ENCODE measurements at regions not wholly inside any gene's neighbourhood (a gene's known extent, or its start where the extent isn't known, plus 50 kb on each side); places are given as distances from the start of the nearest gene placed in this dataset.

DNA sequence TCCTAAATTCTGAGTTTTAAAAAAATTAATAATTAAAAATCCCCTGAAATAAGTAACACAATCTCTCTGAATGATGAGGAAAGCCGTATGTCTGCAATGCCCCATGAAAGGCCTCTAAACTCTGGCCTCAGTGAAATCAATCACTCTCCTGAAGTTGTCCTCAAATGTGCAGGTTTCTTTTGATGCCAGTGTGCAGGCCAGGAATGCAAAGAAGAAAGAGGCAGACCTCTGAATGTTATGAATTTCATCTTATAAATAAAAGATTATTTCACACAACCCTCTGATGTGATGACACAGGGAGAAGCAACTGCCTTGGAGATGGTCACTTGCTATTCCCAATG, 121.8 kb downstream of the TBXT start:
- H3K4me3 ChIP-seq (ENCODE audit: low read depth, low read length): no peak overlapping the region
- TF ChIP-seq, protein P1, sequence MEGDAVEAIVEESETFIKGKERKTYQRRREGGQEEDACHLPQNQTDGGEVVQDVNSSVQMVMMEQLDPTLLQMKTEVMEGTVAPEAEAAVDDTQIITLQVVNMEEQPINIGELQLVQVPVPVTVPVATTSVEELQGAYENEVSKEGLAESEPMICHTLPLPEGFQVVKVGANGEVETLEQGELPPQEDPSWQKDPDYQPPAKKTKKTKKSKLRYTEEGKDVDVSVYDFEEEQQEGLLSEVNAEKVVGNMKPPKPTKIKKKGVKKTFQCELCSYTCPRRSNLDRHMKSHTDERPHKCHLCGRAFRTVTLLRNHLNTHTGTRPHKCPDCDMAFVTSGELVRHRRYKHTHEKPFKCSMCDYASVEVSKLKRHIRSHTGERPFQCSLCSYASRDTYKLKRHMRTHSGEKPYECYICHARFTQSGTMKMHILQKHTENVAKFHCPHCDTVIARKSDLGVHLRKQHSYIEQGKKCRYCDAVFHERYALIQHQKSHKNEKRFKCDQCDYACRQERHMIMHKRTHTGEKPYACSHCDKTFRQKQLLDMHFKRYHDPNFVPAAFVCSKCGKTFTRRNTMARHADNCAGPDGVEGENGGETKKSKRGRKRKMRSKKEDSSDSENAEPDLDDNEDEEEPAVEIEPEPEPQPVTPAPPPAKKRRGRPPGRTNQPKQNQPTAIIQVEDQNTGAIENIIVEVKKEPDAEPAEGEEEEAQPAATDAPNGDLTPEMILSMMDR (IDR thresholded peaks at IDR 0.05; ENCODE audit: low read depth, low read length): no peak
- DNase-seq (ENCODE audit: low read depth, low spot score): no peak
- in situ Hi-C loops (cut with HindIII; ENCODE audit: low sequenced_read_pairs): no loop called here

DNA sequence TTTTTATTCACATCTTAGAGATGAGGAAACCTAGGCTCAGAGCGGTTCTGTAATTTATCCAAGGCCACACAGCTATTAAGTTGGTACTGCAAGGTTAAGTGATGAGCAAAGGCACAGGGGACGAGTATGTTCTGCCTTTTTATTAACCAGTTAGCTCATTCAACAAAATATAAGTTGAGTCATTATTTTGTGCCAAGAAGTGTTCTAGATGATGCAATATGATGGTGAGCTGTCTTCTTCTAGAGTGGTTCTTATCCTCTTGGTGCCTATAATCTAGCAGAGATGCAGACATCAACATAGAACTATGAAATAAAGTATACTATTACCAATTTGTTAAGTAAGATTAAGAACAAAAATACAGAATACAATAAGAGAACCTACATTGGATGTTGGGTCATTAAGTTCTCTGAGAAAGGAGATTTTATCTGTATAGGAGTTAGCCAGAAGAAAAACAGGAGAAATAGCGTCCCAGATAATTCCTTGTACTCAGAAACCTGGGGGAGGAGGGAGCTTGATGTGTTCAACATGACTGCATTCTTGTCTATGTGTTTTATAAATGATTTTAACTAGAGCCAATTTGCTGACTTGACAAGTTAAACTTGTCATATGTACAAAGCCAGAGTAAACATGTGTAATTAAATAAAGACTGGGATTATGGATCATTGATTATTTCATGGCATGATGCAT, 122.3 kb downstream of the TBXT start:
- no peak overlapping the region for H3K4me3 ChIP-seq (ENCODE audit: low read depth, low read length)
- in situ Hi-C loops (cut with HindIII; ENCODE audit: low sequenced_read_pairs): no loop called here
- DNase-seq (ENCODE audit: low read depth, low spot score): no peak
- TF ChIP-seq, protein P1 (IDR thresholded peaks at IDR 0.05; ENCODE audit: low read depth, low read length): no peak

DNA sequence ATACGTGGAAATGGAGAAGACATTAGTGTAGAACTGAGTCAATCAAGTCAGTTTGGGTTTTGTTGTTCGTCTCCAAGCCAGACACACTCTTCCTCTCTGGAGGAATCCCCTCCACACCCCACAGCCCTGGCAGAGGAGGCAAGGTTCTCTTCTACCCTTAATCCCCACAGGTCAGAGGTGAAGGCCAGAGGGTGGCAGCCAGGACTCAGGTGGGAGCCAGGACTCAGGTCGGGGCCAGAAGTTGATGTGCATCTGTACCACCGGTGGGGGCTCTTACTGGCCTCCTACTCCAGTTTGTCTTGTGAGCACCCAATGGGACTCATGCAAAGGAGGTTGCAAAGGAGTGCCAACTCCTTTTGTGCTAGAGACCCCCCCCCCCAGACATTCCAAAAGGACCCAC, 126.4 kb downstream of the TBXT start:
- TF ChIP-seq, protein P1 (IDR thresholded peaks at IDR 0.05; ENCODE audit: low read depth, low read length): no peak

DNA sequence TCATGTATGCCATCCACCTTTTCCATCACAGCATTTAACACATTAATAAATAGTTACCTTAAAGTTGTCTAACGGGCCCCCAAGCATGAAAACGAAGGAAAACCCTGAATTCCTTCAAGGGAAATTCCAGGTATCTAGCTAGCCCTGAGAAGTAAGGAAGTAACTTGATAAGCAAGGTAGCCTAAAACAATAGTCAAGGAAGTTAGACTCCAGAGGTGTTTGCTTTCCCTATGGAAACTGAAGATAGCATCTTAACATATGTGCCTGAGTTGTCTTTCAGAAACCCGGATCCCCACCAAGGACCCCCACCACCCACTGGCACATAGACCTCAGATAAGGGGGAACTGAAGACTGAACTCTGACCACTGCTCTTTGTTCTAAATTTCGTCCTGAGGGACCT, 127.4 kb downstream of the TBXT start:
- in situ Hi-C loops (cut with HindIII; ENCODE audit: low sequenced_read_pairs): no loop called here
- TF ChIP-seq, protein P1 (IDR thresholded peaks at IDR 0.05; ENCODE audit: low read depth, low read length): no peak
- DNase-seq (ENCODE audit: low read depth, low spot score): no peak
- no peak overlapping the region for H3K4me3 ChIP-seq (ENCODE audit: low read depth, low read length)

More for the DNA sequence above, 126.4 kb downstream of the TBXT start:
- H3K4me3 ChIP-seq (ENCODE audit: low read depth, low read length): no peak overlapping the region
- no peak for DNase-seq (ENCODE audit: low read depth, low spot score)
- in situ Hi-C loops (cut with HindIII; ENCODE audit: low sequenced_read_pairs): no loop called here

DNA sequence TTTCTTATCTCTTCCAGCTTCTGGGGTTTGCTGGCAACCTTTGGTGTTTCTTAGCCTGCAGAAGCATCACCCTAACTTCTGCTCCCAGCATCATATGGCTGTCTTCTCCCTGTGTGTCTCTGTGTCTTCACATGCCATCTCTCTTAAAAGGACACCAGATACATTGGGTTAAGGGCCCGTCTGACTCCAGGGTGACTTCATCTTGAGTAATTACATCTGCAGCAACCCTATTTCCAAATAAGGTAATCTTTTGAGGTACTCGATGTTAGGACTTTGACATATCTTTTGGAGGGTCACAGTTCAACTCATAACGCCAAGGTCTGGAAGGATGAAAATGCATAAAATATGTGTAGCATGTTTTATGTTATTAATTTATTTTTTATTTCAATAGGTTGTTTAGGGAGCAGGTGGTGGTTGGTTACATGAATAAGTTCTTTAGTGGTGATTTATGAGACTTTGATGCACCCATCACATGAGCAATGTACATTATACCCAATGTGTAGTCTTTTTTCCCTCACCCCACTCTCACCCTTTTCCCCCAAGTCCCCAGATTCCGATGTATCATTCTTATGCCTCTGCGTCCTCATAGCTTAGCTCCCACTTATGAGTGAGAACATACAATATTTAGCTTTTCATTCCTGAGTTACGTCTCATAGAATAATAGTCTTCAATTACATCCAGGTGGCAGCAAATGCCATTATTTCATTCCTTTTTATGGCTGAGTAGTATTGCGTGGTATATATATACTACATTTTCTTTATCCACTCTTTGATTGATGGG, 131.1 kb downstream of the TBXT start:
- no peak overlapping the region for H3K4me3 ChIP-seq (ENCODE audit: low read depth, low read length)
- in situ Hi-C loops (cut with HindIII; ENCODE audit: low sequenced_read_pairs): no loop called here
- TF ChIP-seq, protein P1 (IDR thresholded peaks at IDR 0.05; ENCODE audit: low read depth, low read length): no peak
- no peak for DNase-seq (ENCODE audit: low read depth, low spot score)

DNA sequence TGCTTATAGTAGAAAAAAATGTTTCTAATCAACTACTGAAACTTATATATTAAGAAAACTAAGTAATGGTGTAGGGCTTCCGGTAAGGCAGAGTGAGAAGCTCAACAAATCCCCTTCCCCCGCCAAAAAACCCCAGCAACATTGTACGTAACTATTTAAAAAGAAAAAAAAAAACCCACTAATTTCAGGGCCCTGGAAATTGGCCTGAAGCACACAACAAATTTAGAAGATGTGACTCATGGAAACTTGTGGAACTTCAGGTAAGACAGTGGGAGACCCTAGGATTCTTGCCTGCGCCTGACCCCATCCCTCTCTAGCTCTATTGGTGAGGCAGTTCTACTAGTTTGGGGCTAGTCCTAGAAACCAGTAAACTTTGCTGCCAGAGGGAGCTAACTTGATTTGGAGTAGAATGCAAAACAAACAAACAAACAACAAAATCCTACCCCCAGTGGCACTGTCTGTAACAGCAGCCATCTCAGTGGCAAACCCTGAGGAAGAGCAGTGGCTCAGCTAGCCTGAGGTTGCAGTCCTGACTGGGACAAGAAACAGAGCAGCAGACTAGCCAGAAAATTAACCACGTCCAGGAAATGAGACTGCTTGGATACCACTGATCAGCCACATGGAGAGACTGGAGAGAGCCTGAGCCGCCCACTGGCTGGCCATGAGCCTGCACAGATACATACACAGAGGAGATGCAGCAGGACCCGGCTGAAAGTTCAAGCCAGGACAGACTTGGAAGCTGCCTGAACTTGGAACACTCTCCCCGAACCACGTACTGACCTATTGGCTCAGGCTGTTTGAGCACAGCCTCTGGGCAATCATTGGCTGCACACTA, 135.1 kb downstream of the TBXT start:
- H3K4me3 ChIP-seq (ENCODE audit: low read depth, low read length): no peak overlapping the region
- in situ Hi-C loops (cut with HindIII; ENCODE audit: low sequenced_read_pairs): no loop called here
- TF ChIP-seq, protein P1 (IDR thresholded peaks at IDR 0.05; ENCODE audit: low read depth, low read length): peak; percentile 17
- DNase-seq (ENCODE audit: low read depth, low spot score): peak; percentile 86
